HL-60/S4 (cell line): ENCODE measurements at regions not wholly inside any gene's neighbourhood (a gene's known extent, or its start where the extent isn't known, plus 50 kb on each side); places are given as distances from the start of the nearest gene placed in this dataset.

Experiments used
- in situ Hi-C: fragments of 300-500 bp; cut with MboI; formaldehyde crosslinking; loops from 2 replicates; pipeline ENCODE4 v1.14.3; 2022; ENCODE audit warnings: low sequenced_read_pairs

DNA sequence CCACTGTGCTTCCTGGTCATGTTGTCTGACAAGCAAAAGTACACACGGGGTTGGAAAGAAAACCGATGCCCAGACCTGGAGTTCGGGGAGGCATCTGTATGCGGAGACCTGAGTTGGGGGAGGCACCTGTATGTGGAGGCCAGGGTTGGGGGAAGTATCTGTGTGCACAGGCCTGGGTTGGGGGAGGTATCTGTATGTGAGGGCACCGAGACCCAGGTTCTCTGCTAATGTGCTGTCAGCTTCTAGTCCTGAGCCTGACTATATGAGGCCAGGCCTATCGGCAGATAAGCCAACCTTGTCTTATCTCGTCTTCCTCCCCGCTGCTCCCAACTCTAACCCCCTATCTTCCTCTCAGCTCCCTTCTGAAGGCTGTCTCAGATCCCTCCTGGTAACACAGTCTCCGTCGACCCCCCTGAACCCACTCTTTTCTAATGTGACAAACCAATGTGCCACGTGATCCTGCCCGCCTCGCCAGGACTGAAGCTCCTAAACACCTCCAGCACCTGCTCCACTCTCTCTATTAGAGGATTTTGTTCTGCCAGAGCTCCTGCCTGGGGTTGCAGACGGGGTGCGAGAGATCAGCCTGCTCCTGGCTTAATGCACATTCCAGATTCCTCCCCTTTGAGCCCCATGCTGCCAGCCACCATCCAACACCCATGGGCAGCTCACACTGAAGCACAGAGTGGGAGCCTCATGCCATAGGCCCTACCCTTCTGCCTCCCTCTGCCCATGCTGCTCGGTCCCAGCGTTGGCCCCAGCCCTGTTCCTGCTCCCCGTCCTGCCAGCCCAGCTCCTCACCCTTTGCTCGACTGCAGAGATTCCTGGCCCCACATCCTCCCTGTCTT lies 188.4 kb downstream of the SH3BP4 start:
- in situ Hi-C loops: loop anchor here (25.0 kb wide), 2 partner anchors 447 to 597 kb away; no protein-coding TSS in a partner anchor

DNA sequence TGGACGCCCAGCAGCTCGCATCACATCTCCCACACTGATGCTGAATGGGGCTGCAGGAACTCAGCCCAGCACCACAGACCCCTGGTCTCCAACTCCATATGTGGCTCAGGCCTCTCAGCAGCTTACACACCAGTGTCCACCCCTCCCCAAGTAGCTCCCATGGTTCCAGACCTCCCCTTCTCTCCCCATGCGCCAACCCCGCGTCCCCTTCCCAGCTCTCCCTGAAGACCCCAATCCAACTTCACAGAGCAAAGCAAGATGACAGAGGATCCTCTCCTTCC lies 188.9 kb downstream of the SH3BP4 start:
- in situ Hi-C loops: loop anchor here (25.0 kb wide), 2 partner anchors 447 to 597 kb away; no protein-coding TSS in a partner anchor

DNA sequence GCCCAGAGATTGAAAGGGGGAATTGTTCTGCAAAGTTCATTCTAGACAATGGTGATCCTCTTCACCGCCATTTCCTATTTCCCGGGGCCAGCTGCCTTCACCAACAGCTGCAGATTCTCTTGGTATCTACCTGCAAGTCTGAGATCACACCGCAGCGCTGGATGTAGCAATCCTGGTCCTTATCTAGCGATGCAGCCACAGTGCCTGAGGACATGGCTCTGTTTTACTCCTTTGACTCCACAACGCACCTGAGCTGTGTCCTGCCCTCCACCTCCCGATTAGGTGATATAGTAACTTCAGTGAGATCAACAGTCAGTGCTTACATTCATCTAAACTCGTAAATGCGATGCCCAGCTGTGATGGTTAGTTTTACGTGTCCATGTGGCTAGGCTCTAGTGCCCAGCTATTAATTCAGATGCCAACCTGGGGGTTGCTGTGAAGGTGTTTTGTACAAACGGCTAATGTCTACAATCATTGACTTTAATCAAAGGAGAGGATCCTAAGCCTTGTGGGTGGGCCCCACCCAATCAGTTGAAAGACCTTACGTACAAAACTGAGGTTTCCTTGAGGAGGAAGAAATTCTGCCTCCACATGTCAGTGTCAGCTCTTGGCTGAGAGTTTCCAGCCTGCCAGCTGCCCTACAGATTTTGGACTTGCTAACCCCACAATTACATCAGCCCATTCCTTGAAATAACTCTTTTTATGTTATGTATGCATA lies 189.8 kb downstream of the SH3BP4 start:
- in situ Hi-C loops: loop anchor here (25.0 kb wide), 2 partner anchors 446 to 596 kb away; no protein-coding TSS in a partner anchor

GRCh38 chr2:235142601-235143000 lies 190.8 kb downstream of the SH3BP4 start:
- in situ Hi-C loops: loop anchor here (25.0 kb wide), 2 partner anchors 445 to 595 kb away; no protein-coding TSS in a partner anchor

- in situ Hi-C loops: loop anchor here (25.0 kb wide), 2 partner anchors 444 to 594 kb away; no protein-coding TSS in a partner anchor
Observed at GRCh38 chr2:235143789-235144188, 192.0 kb downstream of the SH3BP4 start.

DNA sequence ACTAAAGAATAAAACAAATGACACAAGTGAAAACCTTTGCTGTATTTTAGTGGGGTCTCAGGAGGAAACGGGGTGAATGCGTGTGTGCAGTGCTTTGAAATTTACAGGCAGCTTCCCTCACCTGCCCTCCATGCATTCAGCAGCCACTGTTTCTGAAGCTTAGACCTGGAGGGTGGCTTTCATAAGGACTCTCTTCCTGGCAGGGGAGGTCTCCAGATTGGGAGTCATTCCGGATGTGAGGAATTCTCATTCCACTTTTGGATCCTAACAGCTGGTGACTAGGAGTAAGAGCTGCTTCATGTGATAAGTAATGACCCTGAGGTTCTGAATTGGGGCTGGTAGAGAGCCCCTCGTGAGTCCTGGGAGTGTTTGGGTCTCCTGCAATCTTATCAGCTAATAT lies 192.5 kb downstream of the SH3BP4 start:
- in situ Hi-C loops: loop anchor here (25.0 kb wide), 2 partner anchors 443 to 593 kb away; no protein-coding TSS in a partner anchor

- in situ Hi-C loops: loop anchor here (25.0 kb wide), 2 partner anchors 441 to 591 kb away; no protein-coding TSS in a partner anchor
Observed at GRCh38 chr2:235146206-235146605, 194.4 kb downstream of the SH3BP4 start.

DNA sequence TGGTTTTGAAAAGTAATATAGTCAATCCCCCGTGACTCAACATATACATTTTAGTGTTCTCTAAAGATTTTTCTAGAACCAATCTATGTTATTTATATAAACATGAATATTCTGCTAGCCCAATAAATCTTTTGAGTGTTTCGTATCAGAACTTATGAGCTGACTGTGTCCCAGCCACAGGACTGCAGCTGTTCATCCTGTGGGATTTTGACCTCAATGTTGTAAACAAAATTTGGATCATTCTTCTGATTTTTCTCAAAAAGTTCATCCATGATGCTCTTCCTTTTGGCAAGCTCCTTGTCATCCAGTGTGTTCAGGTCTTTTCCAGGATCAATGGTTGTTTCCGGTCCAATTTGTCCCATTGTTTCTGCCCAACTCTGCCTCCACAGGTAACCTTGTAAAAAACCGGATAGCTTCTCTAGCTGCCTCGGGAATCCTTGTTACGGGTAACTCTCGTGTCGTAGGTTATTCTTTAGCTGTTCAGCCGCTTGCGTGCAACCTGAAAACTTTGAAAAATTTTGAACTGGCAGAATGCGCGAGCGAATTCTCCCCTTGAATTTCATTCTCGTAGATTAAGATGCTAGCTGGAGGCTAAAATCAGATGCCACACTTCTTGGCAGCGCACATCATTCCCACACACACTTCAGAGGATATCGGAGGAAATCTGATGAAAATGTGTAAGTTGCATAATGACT lies 195.2 kb downstream of the SH3BP4 start:
- in situ Hi-C loops: loop anchor here (25.0 kb wide), 2 partner anchors 440 to 590 kb away; no protein-coding TSS in a partner anchor

GRCh38 chr2:235148201-235149170 lies 196.7 kb downstream of the SH3BP4 start:
- in situ Hi-C loops: loop anchor here (25.0 kb wide), 2 partner anchors 439 to 589 kb away; no protein-coding TSS in a partner anchor

- in situ Hi-C loops: loop anchor here (25.0 kb wide), 2 partner anchors 438 to 588 kb away; no protein-coding TSS in a partner anchor
Observed at GRCh38 chr2:235149240-235149659, 197.4 kb downstream of the SH3BP4 start.

GRCh38 chr2:235149736-235150135 lies 197.9 kb downstream of the SH3BP4 start:
- in situ Hi-C loops: loop anchor here (25.0 kb wide), 2 partner anchors 438 to 588 kb away; no protein-coding TSS in a partner anchor

GRCh38 chr2:235151152-235151551 lies 199.3 kb downstream of the SH3BP4 start:
- in situ Hi-C loops: no loop called here

- in situ Hi-C loops: no loop called here
Observed at GRCh38 chr2:235155163-235155562, 203.3 kb downstream of the SH3BP4 start.

- in situ Hi-C loops: no loop called here
Observed at GRCh38 chr2:235156055-235156454, 204.2 kb downstream of the SH3BP4 start.

DNA sequence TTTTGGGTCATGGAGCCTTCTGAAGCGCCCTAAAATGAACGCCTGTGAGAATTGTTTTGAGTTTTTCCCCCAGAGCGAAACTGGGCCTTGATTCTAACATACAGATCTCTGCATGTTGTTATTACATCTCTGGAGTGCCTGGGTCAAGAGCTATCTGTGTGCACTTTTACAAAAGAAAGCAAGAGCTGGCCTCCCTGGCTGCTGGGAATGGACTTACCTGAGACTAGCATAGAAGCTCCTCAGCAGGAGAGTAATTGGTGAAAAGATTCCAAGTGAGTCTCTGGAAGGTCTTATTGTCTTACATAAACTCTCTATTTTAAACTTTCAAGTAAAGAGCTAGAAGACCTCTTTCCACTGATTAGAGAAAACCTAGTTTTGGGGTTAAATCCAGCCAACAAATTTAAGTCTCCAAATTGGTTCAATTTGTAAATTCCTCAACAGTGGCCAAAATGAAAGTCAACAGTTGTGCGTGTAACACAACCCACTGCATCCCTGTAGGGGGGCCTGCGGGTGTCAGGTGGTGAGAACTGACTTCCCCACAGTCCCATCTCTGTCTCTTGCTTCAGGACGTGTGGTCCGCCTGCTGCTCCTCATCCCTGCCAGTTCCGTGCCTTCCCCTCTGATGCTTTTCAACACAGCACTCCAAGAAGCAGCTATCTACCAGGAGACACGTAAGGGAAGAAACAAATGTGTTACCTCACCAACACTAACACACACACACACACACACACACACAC lies 206.1 kb downstream of the SH3BP4 start:
- in situ Hi-C loops: no loop called here

DNA sequence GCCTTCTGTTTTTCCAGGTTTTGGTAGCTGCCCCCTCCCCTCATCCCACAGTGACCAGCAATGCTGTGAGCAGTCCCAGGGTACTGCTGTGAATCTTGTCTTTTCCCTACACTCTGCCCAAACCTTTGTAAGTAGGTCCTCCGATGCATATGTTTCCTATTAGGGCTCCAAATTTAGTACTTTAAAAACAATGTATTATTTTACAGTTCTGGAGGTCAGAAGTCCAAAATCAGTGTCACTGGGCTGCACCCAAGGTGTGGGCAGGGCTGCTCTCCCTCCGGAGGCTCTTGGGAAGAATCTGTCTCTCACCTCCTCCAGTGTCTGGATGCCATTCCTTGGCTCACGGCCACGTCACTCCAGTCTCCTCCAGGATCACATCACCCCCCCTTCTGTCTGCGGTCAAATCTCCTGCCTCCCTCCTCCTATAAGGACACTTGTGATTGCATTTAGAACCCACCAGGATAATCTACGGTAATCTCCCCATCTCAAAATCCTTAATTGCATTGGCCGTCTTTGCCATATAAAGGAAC lies 208.5 kb downstream of the SH3BP4 start:
- in situ Hi-C loops: no loop called here

DNA sequence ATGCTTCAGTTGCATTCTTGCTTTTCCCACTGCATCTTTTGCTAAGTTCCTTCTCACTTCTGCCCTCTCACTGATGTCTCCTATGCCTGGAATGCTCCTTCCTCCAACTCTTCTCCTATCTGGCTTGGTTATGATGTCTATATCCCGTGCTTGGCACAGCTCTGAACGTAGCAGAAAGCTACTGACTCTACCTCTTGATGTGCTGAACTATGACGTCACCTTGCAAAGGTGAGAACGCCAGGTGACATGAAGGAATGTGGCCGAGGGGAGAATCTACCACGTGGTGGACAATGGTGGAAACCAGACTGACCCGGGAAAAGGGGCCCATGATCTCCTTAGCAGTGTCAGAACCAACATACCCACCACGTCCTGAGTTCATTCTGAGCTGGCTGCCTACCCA lies 209.7 kb downstream of the SH3BP4 start:
- in situ Hi-C loops: no loop called here

DNA sequence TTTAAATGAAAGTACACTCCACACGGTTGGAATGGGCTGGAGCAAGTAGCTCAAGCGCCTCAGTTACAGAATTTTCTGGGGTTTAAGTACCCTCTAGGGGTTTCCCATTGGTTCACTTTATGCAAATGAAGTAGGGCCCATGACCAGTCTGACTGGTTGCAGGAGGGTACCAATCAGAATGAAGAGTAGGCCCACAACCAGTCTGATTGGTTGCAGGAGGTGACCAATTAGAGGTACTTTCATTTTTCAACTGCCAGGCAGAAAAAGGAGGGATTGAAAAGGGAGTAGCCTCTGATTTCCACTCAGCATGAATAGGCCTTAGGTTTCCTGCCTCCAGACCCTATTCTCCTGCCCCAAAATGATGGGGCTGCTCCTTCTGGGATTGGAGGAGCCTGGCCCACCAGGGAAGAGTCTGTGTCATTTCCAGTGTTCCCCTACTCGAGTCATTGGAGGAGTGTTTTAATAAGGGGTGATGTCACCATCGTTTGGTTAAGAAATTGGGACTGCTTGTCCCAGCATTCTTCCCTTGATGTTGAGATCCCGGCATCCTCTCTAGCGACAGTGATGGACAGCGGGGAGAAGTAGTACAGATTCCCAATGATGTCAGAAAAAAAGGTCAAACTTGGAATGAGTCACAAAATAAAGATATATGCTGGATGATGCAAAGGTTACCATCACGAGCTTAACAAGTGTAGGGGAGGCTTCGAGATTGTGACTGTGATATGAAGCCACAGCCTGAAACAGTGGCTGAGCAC lies 210.4 kb downstream of the SH3BP4 start:
- in situ Hi-C loops: no loop called here
